ENCODE measurements at regions not wholly inside any gene's neighbourhood (a gene's known extent, or its start where the extent isn't known, plus 50 kb on each side); places are given as distances from the start of the nearest gene placed in this dataset.

GRCh38 chr22:26894362-26894761 is 237.0 kb downstream of the MIAT start:
- Histone ChIP-seq H2BK12ac (ENCODE audit: low read length) (no peak overlapping the region), H3K23ac (ENCODE audit: low read depth, low read length, poor library complexity) (no peak overlapping the region), H2BK15ac (ENCODE audit: low read length) (no peak overlapping the region), H4K91ac (ENCODE audit: low read depth, low read length, poor library complexity) (no peak overlapping the region), H2AK5ac (ENCODE audit: low read depth, low read length) (no peak overlapping the region), H3K9me3 (replicated peaks in 1 of 2; ENCODE audit: control insufficient read depth in 2 of 2, insufficient read depth in 1 of 2, low read depth in 1 of 2, low read length in 2 of 2) (peaks cover 0 to 2% of the 10 kb centered on the region in 2 donors), H4K8ac (ENCODE audit: low read depth, low read length) (no peak overlapping the region), H3K4me3 (ENCODE audit: low read length in 2 of 2) (no peak overlapping the region), H3K36me3 (replicated peaks in 1 of 2; ENCODE audit: control insufficient read depth in 2 of 2, insufficient read depth in 2 of 2, low read length in 2 of 2) (no peaks in the 10 kb centered on the region), H3K4ac (ENCODE audit: low read length) (no peak overlapping the region), H3K14ac (ENCODE audit: low read length) (no peak overlapping the region), H3K4me1 (ENCODE audit: control insufficient read depth in 2 of 2, insufficient read depth in 1 of 2, low read depth in 1 of 2, low read length in 2 of 2) (peaks cover 0 to 7% of the 10 kb centered on the region in 2 donors), H2BK120ac (ENCODE audit: low read depth, low read length) (no peak overlapping the region), H3K4me2 (ENCODE audit: insufficient read depth, low read length, poor library complexity, severe bottlenecking) (no peak overlapping the region), H2BK5ac (ENCODE audit: low read length) (no peak overlapping the region), H2AFZ (ENCODE audit: low read length) (no peak overlapping the region), H3K27me3 (ENCODE audit: control insufficient read depth in 3 of 3, insufficient read depth in 3 of 3, low read depth in 1 of 3, low read length in 3 of 3) (no peaks in the 10 kb centered on the region), H3K79me1 (ENCODE audit: low read depth, low read length) (no peaks in the 10 kb centered on the region), H3K27ac (replicated peaks; ENCODE audit: low read length) (no peak overlapping the region), H3K18ac (ENCODE audit: low read length) (no peak overlapping the region), H3K9ac (ENCODE audit: low read depth, low read length, poor library complexity) (no peak overlapping the region)
- WGBS, 2 donors (ENCODE audit: extremely low coverage in 2 of 2, insufficient read length in 2 of 2, insufficient replicate concordance in 1 of 2) = 100% methylated on average over 1 of the region's 5 CpGs
- DNase-seq (ENCODE audit: low spot score) = no peak

GRCh38 chr22:26894766-26895485 is 237.5 kb downstream of the MIAT start:
- H3K27me3 ChIP-seq (ENCODE audit: control insufficient read depth in 3 of 3, insufficient read depth in 3 of 3, low read depth in 1 of 3, low read length in 3 of 3) = no peaks in the 10 kb centered on the region
- no peak overlapping the region for H2BK5ac ChIP-seq (ENCODE audit: low read length)
- H3K14ac ChIP-seq (ENCODE audit: low read length) = no peak overlapping the region
- no peaks in the 10 kb centered on the region for H3K36me3 ChIP-seq (replicated peaks in 1 of 2; ENCODE audit: control insufficient read depth in 2 of 2, insufficient read depth in 2 of 2, low read length in 2 of 2)
- H3K23ac ChIP-seq (ENCODE audit: low read depth, low read length, poor library complexity) = no peak overlapping the region
- no peak for DNase-seq (ENCODE audit: low spot score)
- H2BK12ac ChIP-seq (ENCODE audit: low read length) = no peak overlapping the region
- H2AFZ ChIP-seq (ENCODE audit: low read length) = peak overlapping the region; percentile 47
- H2BK120ac ChIP-seq (ENCODE audit: low read depth, low read length) = no peak overlapping the region
- no peak overlapping the region for H3K27ac ChIP-seq (replicated peaks; ENCODE audit: low read length)
- H3K4me1 ChIP-seq (ENCODE audit: control insufficient read depth in 2 of 2, insufficient read depth in 1 of 2, low read depth in 1 of 2, low read length in 2 of 2) = peaks cover 0 to 7% of the 10 kb centered on the region in 2 donors
- WGBS, 2 donors (ENCODE audit: extremely low coverage in 2 of 2, insufficient read length in 2 of 2, insufficient replicate concordance in 1 of 2) = no CpG with 5 or more reads among the region's 5 CpGs
- no peak overlapping the region for H3K4ac ChIP-seq (ENCODE audit: low read length)
- no peak overlapping the region for H4K91ac ChIP-seq (ENCODE audit: low read depth, low read length, poor library complexity)
- no peak overlapping the region for H4K8ac ChIP-seq (ENCODE audit: low read depth, low read length)
- no peak overlapping the region for H3K18ac ChIP-seq (ENCODE audit: low read length)
- no peak overlapping the region for H3K9ac ChIP-seq (ENCODE audit: low read depth, low read length, poor library complexity)
- no peaks in the 10 kb centered on the region for H3K79me1 ChIP-seq (ENCODE audit: low read depth, low read length)
- H3K4me3 ChIP-seq (ENCODE audit: low read length in 2 of 2) = no peak overlapping the region
- peaks cover 0 to 2% of the 10 kb centered on the region in 2 donors for H3K9me3 ChIP-seq (replicated peaks in 1 of 2; ENCODE audit: control insufficient read depth in 2 of 2, insufficient read depth in 1 of 2, low read depth in 1 of 2, low read length in 2 of 2)
- H2BK15ac ChIP-seq (ENCODE audit: low read length) = no peak overlapping the region
- H2AK5ac ChIP-seq (ENCODE audit: low read depth, low read length) = no peak overlapping the region
- H3K4me2 ChIP-seq (ENCODE audit: insufficient read depth, low read length, poor library complexity, severe bottlenecking) = no peak overlapping the region

DNA sequence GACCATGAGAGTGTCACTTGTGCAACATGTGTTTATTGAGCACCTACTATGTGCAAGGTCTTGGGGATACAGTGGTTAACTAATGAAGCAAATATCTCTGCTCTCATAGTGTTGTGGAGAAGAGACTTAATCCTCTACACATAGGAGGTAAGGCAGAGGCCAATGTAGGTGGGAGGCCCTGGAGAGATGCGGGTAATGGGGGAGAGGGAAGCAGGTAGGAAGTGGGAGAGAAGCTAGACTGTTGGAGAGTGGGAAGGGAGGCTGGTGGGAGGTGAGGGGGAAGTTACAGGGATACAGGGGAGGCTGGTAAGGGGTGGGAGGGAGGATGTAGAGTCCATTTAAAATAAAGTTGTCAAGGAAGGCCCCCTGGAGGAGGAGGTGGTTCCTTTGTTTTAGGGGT is 240.0 kb downstream of the MIAT start:
- peaks cover 4 to 18% of the 10 kb centered on the region in 2 donors for H3K4me1 ChIP-seq (ENCODE audit: control insufficient read depth in 2 of 2, insufficient read depth in 1 of 2, low read depth in 1 of 2, low read length in 2 of 2)
- H2BK15ac ChIP-seq (ENCODE audit: low read length) = no peak overlapping the region
- H4K8ac ChIP-seq (ENCODE audit: low read depth, low read length) = no peak overlapping the region
- H3K14ac ChIP-seq (ENCODE audit: low read length) = no peak overlapping the region
- H2BK12ac ChIP-seq (ENCODE audit: low read length) = no peak overlapping the region
- H3K27ac ChIP-seq (replicated peaks; ENCODE audit: low read length) = no peak overlapping the region
- no peak overlapping the region for H3K23ac ChIP-seq (ENCODE audit: low read depth, low read length, poor library complexity)
- no peak for DNase-seq (ENCODE audit: low spot score)
- H2BK5ac ChIP-seq (ENCODE audit: low read length) = no peak overlapping the region
- no peaks in the 10 kb centered on the region for H3K27me3 ChIP-seq (ENCODE audit: control insufficient read depth in 3 of 3, insufficient read depth in 3 of 3, low read depth in 1 of 3, low read length in 3 of 3)
- H2AK5ac ChIP-seq (ENCODE audit: low read depth, low read length) = peak overlapping the region; percentile 21
- peaks cover 0 to 2% of the 10 kb centered on the region in 2 donors for H3K9me3 ChIP-seq (replicated peaks in 1 of 2; ENCODE audit: control insufficient read depth in 2 of 2, insufficient read depth in 1 of 2, low read depth in 1 of 2, low read length in 2 of 2)
- H2AFZ ChIP-seq (ENCODE audit: low read length) = no peak overlapping the region
- no peaks in the 10 kb centered on the region for H3K36me3 ChIP-seq (replicated peaks in 1 of 2; ENCODE audit: control insufficient read depth in 2 of 2, insufficient read depth in 2 of 2, low read length in 2 of 2)
- no CpG with 5 or more reads among the region's 1 CpG for WGBS, 2 donors (ENCODE audit: extremely low coverage in 2 of 2, insufficient read length in 2 of 2, insufficient replicate concordance in 1 of 2)
- H3K79me1 ChIP-seq (ENCODE audit: low read depth, low read length) = no peaks in the 10 kb centered on the region
- no peak overlapping the region for H4K91ac ChIP-seq (ENCODE audit: low read depth, low read length, poor library complexity)
- no peak overlapping the region for H3K18ac ChIP-seq (ENCODE audit: low read length)
- H3K4me3 ChIP-seq (ENCODE audit: low read length in 2 of 2) = no peak overlapping the region
- no peak overlapping the region for H3K9ac ChIP-seq (ENCODE audit: low read depth, low read length, poor library complexity)
- H3K4ac ChIP-seq (ENCODE audit: low read length) = no peak overlapping the region
- no peak overlapping the region for H3K4me2 ChIP-seq (ENCODE audit: insufficient read depth, low read length, poor library complexity, severe bottlenecking)
- H2BK120ac ChIP-seq (ENCODE audit: low read depth, low read length) = no peak overlapping the region

- Histone ChIP-seq H3K4ac (ENCODE audit: low read length) (no peak overlapping the region), H3K9ac (ENCODE audit: low read depth, low read length, poor library complexity) (no peak overlapping the region), H3K4me2 (ENCODE audit: insufficient read depth, low read length, poor library complexity, severe bottlenecking) (no peak overlapping the region), H2BK12ac (ENCODE audit: low read length) (no peak overlapping the region), H3K79me1 (ENCODE audit: low read depth, low read length) (no peaks in the 10 kb centered on the region), H2BK120ac (ENCODE audit: low read depth, low read length) (no peak overlapping the region), H2AFZ (ENCODE audit: low read length) (no peak overlapping the region), H3K23ac (ENCODE audit: low read depth, low read length, poor library complexity) (no peak overlapping the region), H3K18ac (ENCODE audit: low read length) (no peak overlapping the region), H4K91ac (ENCODE audit: low read depth, low read length, poor library complexity) (no peak overlapping the region), H2AK5ac (ENCODE audit: low read depth, low read length) (no peak overlapping the region), H3K36me3 (replicated peaks in 1 of 2; ENCODE audit: control insufficient read depth in 2 of 2, insufficient read depth in 2 of 2, low read length in 2 of 2) (no peaks in the 10 kb centered on the region), H3K27me3 (ENCODE audit: control insufficient read depth in 3 of 3, insufficient read depth in 3 of 3, low read depth in 1 of 3, low read length in 3 of 3) (peaks cover 0 to 3% (median 0%) of the 10 kb centered on the region in 3 experiments), H3K14ac (ENCODE audit: low read length) (no peak overlapping the region), H3K9me3 (replicated peaks in 1 of 2; ENCODE audit: control insufficient read depth in 2 of 2, insufficient read depth in 1 of 2, low read depth in 1 of 2, low read length in 2 of 2) (peaks cover 0 to 2% of the 10 kb centered on the region in 2 donors), H2BK15ac (ENCODE audit: low read length) (no peak overlapping the region), H2BK5ac (ENCODE audit: low read length) (no peak overlapping the region), H4K8ac (ENCODE audit: low read depth, low read length) (no peak overlapping the region), H3K27ac (replicated peaks; ENCODE audit: low read length) (no peak overlapping the region), H3K4me1 (ENCODE audit: control insufficient read depth in 2 of 2, insufficient read depth in 1 of 2, low read depth in 1 of 2, low read length in 2 of 2) (peaks cover 13 to 25% of the 10 kb centered on the region in 2 donors), H3K4me3 (ENCODE audit: low read length in 2 of 2) (no peak overlapping the region)
- DNase-seq (ENCODE audit: low spot score) = no peak
- WGBS, 2 donors (ENCODE audit: extremely low coverage in 2 of 2, insufficient read length in 2 of 2, insufficient replicate concordance in 1 of 2) = no CpG with 5 or more reads among the region's 8 CpGs
Measured at GRCh38 chr22:26898946-26899605, 241.7 kb downstream of the MIAT start.

Data from neuronal stem cell (in vitro differentiated cells).